H9 (cell line): ENCODE measurements at regions not wholly inside any gene's neighbourhood (a gene's known extent, or its start where the extent isn't known, plus 50 kb on each side); places are given as distances from the start of the nearest gene placed in this dataset.

Experiments
- DNase-seq: peaks from one replicate; pipeline ENCODE4 v3.0.0-alpha.2; 2017
- H2AFZ ChIP-seq: one replicate; pipeline ENCODE4 v1.6.1; 2013; ENCODE audit warnings: mild to moderate bottlenecking, low read length, control low read depth, moderate library complexity
- H2AK5ac ChIP-seq: 2 replicates; pipeline ENCODE4 v1.6.1; 2013; ENCODE audit warnings: low read length, control low read depth, mixed read lengths; ENCODE audit not compliant: insufficient read length
- H2BK120ac ChIP-seq: one replicate; pipeline ENCODE4 v1.6.1; 2013; ENCODE audit warnings: low read depth, mild to moderate bottlenecking, low read length, control low read depth, inconsistent platforms; ENCODE audit not compliant: poor library complexity, severe bottlenecking
- H2BK12ac ChIP-seq: 2 replicates; pipeline ENCODE4 v1.6.1; 2013; ENCODE audit warnings: low read length, control low read depth, mixed read lengths, low read depth; ENCODE audit not compliant: insufficient read length
- H2BK15ac ChIP-seq: 2 replicates; pipeline ENCODE4 v1.6.1; 2013; ENCODE audit warnings: low read depth, low read length, control low read depth
- H2BK20ac ChIP-seq: one replicate; pipeline ENCODE4 v1.6.1; 2013; ENCODE audit warnings: low read depth, mild to moderate bottlenecking, low read length, control low read depth, inconsistent platforms; ENCODE audit not compliant: poor library complexity, severe bottlenecking
- H2BK5ac ChIP-seq: 2 replicates; pipeline ENCODE4 v1.6.1; 2013; ENCODE audit warnings: low read length, control low read depth, mixed read lengths; ENCODE audit not compliant: insufficient read length
- H3K14ac ChIP-seq: 2 replicates; pipeline ENCODE4 v1.6.1; 2013; ENCODE audit warnings: low read length, control low read depth; ENCODE audit not compliant: insufficient read depth
- H3K18ac ChIP-seq: 2 replicates; pipeline ENCODE4 v1.6.1; 2013; ENCODE audit warnings: low read depth, mild to moderate bottlenecking, mixed read lengths, low read length, control low read depth; ENCODE audit not compliant: insufficient read length
- H3K23ac ChIP-seq: 2 replicates; pipeline ENCODE4 v1.6.1; 2013; ENCODE audit warnings: low read length, control low read depth, mixed read lengths, low read depth; ENCODE audit not compliant: insufficient read length
- H3K23me2 ChIP-seq: 2 replicates; pipeline ENCODE4 v1.6.1; 2013; ENCODE audit warnings: low read depth, mild to moderate bottlenecking, mixed read lengths, low read length, control low read depth; ENCODE audit not compliant: insufficient read length, poor library complexity, severe bottlenecking
- H3K27ac ChIP-seq: 2 replicates; pipeline ENCODE4 v1.5.1; 2013; ENCODE audit warnings: low read length, control low read depth, mixed read lengths, low read depth; ENCODE audit not compliant: insufficient read length
- H3K27me3 ChIP-seq: 2 replicates; pipeline ENCODE4 v1.6.1; 2013; ENCODE audit warnings: low read length, control low read depth, inconsistent platforms; ENCODE audit not compliant: insufficient read depth
- H3K4ac ChIP-seq: 2 replicates; pipeline ENCODE4 v1.6.1; 2013; ENCODE audit warnings: low read depth, mild to moderate bottlenecking, control low read depth, inconsistent platforms, low read length, moderate library complexity
- H3K4me1 ChIP-seq: 2 replicates; pipeline ENCODE4 v1.6.1; 2013; ENCODE audit warnings: low read length, control low read depth, inconsistent platforms; ENCODE audit not compliant: insufficient read depth
- H3K4me2 ChIP-seq: 2 replicates; pipeline ENCODE4 v1.6.1; 2013; ENCODE audit warnings: low read length, control low read depth, mixed read lengths; ENCODE audit not compliant: insufficient read length, insufficient read depth
- H3K56ac ChIP-seq: 2 replicates; pipeline ENCODE4 v1.6.1; 2013; ENCODE audit warnings: low read depth, mild to moderate bottlenecking, mixed read lengths, low read length, control low read depth; ENCODE audit not compliant: insufficient read length
- H3K79me1 ChIP-seq: 2 replicates; pipeline ENCODE4 v1.6.1; 2013; ENCODE audit warnings: low read depth, mild to moderate bottlenecking, moderate library complexity, low read length, control low read depth, inconsistent platforms; ENCODE audit not compliant: insufficient read depth, poor library complexity, severe bottlenecking
- H3K79me2 ChIP-seq: 2 replicates; pipeline ENCODE4 v1.6.1; 2013; ENCODE audit warnings: low read length, control low read depth, inconsistent platforms; ENCODE audit not compliant: insufficient read depth
- H3K9ac ChIP-seq: 2 replicates; pipeline ENCODE4 v1.6.1; 2013; ENCODE audit warnings: low read length, control low read depth, mixed read lengths; ENCODE audit not compliant: insufficient read length; ENCODE audit errors: extremely low read depth
- H3K9me3 ChIP-seq: one replicate; pipeline ENCODE4 v1.6.1; 2013; ENCODE audit warnings: low read depth, low read length, inconsistent platforms; ENCODE audit not compliant: control insufficient read depth
- H3T11ph ChIP-seq: one replicate; pipeline ENCODE4 v1.6.1; 2013; ENCODE audit warnings: mild to moderate bottlenecking, low read length, control low read depth, inconsistent platforms
- H4K20me1 ChIP-seq: one replicate; pipeline ENCODE4 v1.6.1; 2013; ENCODE audit not compliant: control insufficient read depth, insufficient read length, insufficient read depth
- H4K5ac ChIP-seq: 2 replicates; pipeline ENCODE4 v1.6.1; 2013; ENCODE audit warnings: low read depth, mild to moderate bottlenecking, mixed read lengths, low read length, control low read depth; ENCODE audit not compliant: insufficient read length
- H4K8ac ChIP-seq: replicated peaks from 2 replicates; pipeline ENCODE4 v1.6.1; 2013; ENCODE audit warnings: low read length, control low read depth, mixed read lengths, low read depth; ENCODE audit not compliant: insufficient read length
- H4K91ac ChIP-seq: 2 replicates; pipeline ENCODE4 v1.6.1; 2013; ENCODE audit warnings: low read depth, mild to moderate bottlenecking, moderate library complexity, mixed read lengths, low read length, control low read depth; ENCODE audit not compliant: insufficient read length
- H3K27ac Mint-ChIP-seq, 3 experiments: 2 replicates in 2 of 3; 3 replicates in 1 of 3; pipeline ENCODE4 v1.8.0; 2020 to 2021; ENCODE audit warnings: mixed read lengths in 3 of 3, mild to moderate bottlenecking in 1 of 3, moderate library complexity in 1 of 3
- H3K27me3 Mint-ChIP-seq: 2 replicates; pipeline ENCODE4 v1.8.0; 2021; ENCODE audit warnings: low read depth, mild to moderate bottlenecking, moderate library complexity, mixed read lengths
- H3K36me3 Mint-ChIP-seq, 3 experiments: 2 replicates in 2 of 3; 3 replicates in 1 of 3; pipeline ENCODE4 v1.8.0; 2020 to 2021; ENCODE audit warnings: low read depth in 3 of 3, mixed read lengths in 3 of 3; ENCODE audit not compliant: insufficient read depth in 1 of 3
- H3K4me1 Mint-ChIP-seq, 2 experiments: 2 replicates each; pipeline ENCODE4 v1.8.0; 2020; ENCODE audit warnings: mixed read lengths in 2 of 2
- H3K4me3 Mint-ChIP-seq, 2 experiments: 2 replicates in 1 of 2; 3 replicates in 1 of 2; pipeline ENCODE4 v1.8.0; 2020 to 2021; ENCODE audit warnings: mild to moderate bottlenecking in 2 of 2, mixed read lengths in 2 of 2, moderate library complexity in 1 of 2
- H3K9me3 Mint-ChIP-seq, 2 experiments: 2 replicates in 1 of 2; 3 replicates in 1 of 2; pipeline ENCODE4 v1.8.0; 2020; ENCODE audit warnings: mild to moderate bottlenecking in 2 of 2, mixed read lengths in 2 of 2, moderate library complexity in 1 of 2
- WGBS: extraction: QIAGEN DNeasy Blood & Tissue Kit; methylation state at CpG from one replicate; pipeline ENCODE4 v1.1.7; 2013; ENCODE audit warnings: missing lambda C conversion rate, low lambda C conversion rate, mixed read lengths; ENCODE audit not compliant: insufficient read length; ENCODE audit errors: extremely low coverage; 5-methylcytosine and 5-hydroxymethylcytosine counted together
- TF ChIP-seq, protein P1 (sequence below): fragments of 200-600 bp; sonication (generic); conservative IDR thresholded peaks from 3 replicates; pipeline ENCODE4 v1.8.0; 2021; ENCODE audit warnings: antibody characterized with exemption, mild to moderate bottlenecking

DNA sequence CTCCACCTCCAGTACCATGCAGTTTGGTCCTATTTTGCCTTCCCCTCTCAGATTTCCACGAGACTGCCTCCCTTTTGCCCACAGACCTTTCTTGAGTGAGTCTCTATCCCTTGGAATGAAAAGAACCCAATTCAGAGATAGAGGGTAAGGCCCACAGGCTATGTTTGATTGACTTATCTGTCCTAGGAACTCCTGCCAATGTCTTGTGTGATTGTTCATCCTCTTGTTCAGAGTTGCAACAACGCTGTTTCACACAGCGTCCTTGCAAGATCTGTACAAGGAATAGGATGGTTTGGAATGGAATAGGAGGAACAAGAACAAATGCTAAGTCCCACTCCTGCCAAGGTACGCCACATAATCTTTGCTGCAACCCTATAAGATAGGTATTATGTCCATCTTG, 142.2 kb upstream of the ABCA1 start:
- H2BK15ac ChIP-seq = no peak overlapping the region
- H3K4me2 ChIP-seq = no peak overlapping the region
- Mint-ChIP-seq H3K4me1 (no peaks in the 10 kb centered on the region), H3K4me3 (no peak overlapping the region), H3K36me3 (no peaks in the 10 kb centered on the region), H3K9me3 (no peaks in the 10 kb centered on the region), H3K27ac (no peak overlapping the region), H3K27me3 (no peaks in the 10 kb centered on the region)
- no peak overlapping the region for H2BK5ac ChIP-seq
- no peak for DNase-seq
- no peaks in the 10 kb centered on the region for H3K27me3 ChIP-seq
- H2BK20ac ChIP-seq = no peak overlapping the region
- H3K23ac ChIP-seq = no peak overlapping the region
- H3K56ac ChIP-seq = no peak overlapping the region
- no peaks in the 10 kb centered on the region for H3K79me1 ChIP-seq
- no peaks in the 10 kb centered on the region for H3K23me2 ChIP-seq
- no CpG with 5 or more reads among the region's 4 CpGs for WGBS
- H4K8ac ChIP-seq = no peak overlapping the region
- no peak overlapping the region for H3K14ac ChIP-seq
- H3T11ph ChIP-seq = no peak overlapping the region
- no peak overlapping the region for H3K9ac ChIP-seq
- H2AK5ac ChIP-seq = no peak overlapping the region
- H3K9me3 ChIP-seq = no peaks in the 10 kb centered on the region
- H3K79me2 ChIP-seq = no peaks in the 10 kb centered on the region; the same call in 1 of the 2 replicates
- H2BK120ac ChIP-seq = no peak overlapping the region
- H4K5ac ChIP-seq = no peak overlapping the region
- no peak overlapping the region for H3K4ac ChIP-seq
- no peak overlapping the region for H2AFZ ChIP-seq
- TF ChIP-seq, protein P1, sequence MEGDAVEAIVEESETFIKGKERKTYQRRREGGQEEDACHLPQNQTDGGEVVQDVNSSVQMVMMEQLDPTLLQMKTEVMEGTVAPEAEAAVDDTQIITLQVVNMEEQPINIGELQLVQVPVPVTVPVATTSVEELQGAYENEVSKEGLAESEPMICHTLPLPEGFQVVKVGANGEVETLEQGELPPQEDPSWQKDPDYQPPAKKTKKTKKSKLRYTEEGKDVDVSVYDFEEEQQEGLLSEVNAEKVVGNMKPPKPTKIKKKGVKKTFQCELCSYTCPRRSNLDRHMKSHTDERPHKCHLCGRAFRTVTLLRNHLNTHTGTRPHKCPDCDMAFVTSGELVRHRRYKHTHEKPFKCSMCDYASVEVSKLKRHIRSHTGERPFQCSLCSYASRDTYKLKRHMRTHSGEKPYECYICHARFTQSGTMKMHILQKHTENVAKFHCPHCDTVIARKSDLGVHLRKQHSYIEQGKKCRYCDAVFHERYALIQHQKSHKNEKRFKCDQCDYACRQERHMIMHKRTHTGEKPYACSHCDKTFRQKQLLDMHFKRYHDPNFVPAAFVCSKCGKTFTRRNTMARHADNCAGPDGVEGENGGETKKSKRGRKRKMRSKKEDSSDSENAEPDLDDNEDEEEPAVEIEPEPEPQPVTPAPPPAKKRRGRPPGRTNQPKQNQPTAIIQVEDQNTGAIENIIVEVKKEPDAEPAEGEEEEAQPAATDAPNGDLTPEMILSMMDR = no peak
- H3K4me1 ChIP-seq = no peaks in the 10 kb centered on the region
- H4K91ac ChIP-seq = no peak overlapping the region
- no peak overlapping the region for H3K18ac ChIP-seq
- no peak overlapping the region for H3K27ac ChIP-seq
- H2BK12ac ChIP-seq = no peak overlapping the region
- H4K20me1 ChIP-seq = no peaks in the 10 kb centered on the region
